IgD-negative memory B cell (primary cell): ENCODE measurements at regions not wholly inside any gene's neighbourhood (a gene's known extent, or its start where the extent isn't known, plus 50 kb on each side); places are given as distances from the start of the nearest gene placed in this dataset.

ENCODE experiments used
- H3K27ac Mint-ChIP-seq, 3 donors: one replicate each; pipeline ENCODE4 v1.8.0; 2020 to 2022; ENCODE audit warnings: mild to moderate bottlenecking in 3 of 3, mixed read lengths in 3 of 3, moderate library complexity in 1 of 3
- H3K27me3 Mint-ChIP-seq: one replicate; pipeline ENCODE4 v1.8.0; 2021; ENCODE audit warnings: mixed read lengths
- H3K36me3 Mint-ChIP-seq: one replicate; pipeline ENCODE4 v1.8.0; 2020; ENCODE audit warnings: mild to moderate bottlenecking, mixed read lengths
- H3K4me1 Mint-ChIP-seq, 3 donors: one replicate each; pipeline ENCODE4 v1.8.0; 2020 to 2022; ENCODE audit warnings: mixed read lengths in 3 of 3, mild to moderate bottlenecking in 1 of 3
- H3K4me3 Mint-ChIP-seq, 4 donors: one replicate each; pipeline ENCODE4 v1.8.0; 2020 to 2022; ENCODE audit warnings: mild to moderate bottlenecking in 4 of 4, mixed read lengths in 4 of 4, moderate library complexity in 3 of 4
- H3K9me3 Mint-ChIP-seq, 3 donors: one replicate each; pipeline ENCODE4 v1.8.0; 2020 to 2021; ENCODE audit warnings: mixed read lengths in 3 of 3, mild to moderate bottlenecking in 1 of 3

DNA sequence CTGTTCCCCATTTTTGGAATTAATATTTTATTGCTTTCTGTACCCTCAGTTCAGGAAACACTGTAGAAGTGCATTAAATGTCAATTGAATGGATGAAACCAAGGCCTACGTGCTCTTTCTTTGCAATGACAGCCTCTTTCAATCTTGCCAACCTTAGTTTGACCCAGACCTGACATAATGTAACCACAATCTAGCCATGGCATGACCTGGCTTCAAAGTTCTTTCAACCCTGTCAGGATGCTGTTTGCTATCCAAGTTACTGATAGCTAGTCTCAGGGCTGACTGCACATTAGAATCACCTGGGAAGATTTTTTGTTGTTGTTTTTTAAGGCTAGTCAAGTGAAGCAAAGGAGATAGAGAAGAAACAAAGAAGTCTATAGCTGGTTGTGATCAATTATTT lies 190.9 kb upstream of the PKDCC start:
- no peak overlapping the region for H3K4me3 Mint-ChIP-seq
- no peaks in the 10 kb centered on the region for H3K36me3 Mint-ChIP-seq
- no peaks in the 10 kb centered on the region for H3K27me3 Mint-ChIP-seq
- H3K4me1 Mint-ChIP-seq = no peaks in the 10 kb centered on the region
- H3K9me3 Mint-ChIP-seq = no peaks in the 10 kb centered on the region
- no peak overlapping the region for H3K27ac Mint-ChIP-seq

DNA sequence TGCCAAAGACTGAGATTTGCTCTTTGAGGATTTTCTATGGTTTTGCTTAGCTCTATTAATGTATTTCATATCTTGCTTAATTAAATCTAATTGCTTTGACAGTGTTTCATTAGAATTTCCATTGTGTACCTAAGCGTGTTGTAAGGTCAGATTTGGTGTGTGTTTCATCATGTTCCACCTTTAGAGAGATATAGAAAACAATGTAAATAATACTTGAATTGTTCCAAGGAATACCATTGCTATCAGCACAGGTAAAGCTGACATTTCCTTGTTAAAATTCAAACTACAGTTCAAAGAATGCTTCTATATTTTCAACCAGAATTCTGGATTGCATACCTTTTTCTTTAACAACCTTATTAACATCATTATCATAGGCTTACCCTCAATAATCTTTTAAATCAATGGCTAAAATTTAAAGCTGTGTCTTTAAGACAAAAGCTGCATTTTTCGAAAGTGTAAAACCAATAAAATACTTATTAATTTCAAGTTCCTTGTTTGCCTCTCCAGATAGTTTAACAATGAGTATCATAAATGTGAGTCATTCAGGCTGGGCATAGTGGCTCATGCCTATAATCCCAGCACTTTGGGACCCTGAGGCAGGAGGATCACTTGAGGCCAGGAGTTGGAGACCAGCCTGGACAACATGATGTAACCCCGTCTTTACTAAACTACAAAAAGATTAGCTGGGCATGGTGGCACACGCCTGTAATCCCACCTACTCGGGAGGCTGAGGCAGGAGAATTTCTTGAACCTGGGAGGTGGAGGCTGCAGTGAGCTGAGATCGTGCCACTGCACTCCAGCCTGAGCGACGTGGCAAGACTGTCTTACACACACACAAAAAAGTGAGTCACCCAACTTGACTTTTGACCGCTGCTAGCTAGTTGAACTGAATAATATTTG lies 188.0 kb upstream of the PKDCC start:
- no peak overlapping the region for H3K4me3 Mint-ChIP-seq
- H3K36me3 Mint-ChIP-seq = no peaks in the 10 kb centered on the region
- H3K27me3 Mint-ChIP-seq = peaks cover 6% of the 10 kb centered on the region
- H3K9me3 Mint-ChIP-seq = no peaks in the 10 kb centered on the region
- no peaks in the 10 kb centered on the region for H3K4me1 Mint-ChIP-seq
- H3K27ac Mint-ChIP-seq = no peak overlapping the region

DNA sequence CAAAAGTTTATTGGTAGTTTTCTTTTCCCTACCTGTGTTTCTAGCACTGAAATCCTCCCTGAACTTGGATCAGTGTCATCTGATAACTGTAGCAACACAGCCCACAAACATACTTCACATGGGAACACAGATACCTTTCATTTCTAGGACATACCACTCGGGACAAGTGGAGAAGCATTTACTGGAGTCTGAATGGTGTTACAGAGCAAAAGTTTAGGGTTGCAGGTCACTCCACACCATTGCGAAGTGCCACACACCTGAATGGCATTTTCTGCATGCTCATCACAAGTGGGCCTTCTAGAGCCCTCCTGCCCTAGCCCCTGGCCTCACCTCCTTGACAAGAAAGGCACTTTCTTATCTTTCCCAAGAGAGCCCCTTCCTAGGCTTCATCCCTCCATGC lies 184.8 kb upstream of the PKDCC start:
- H3K27me3 Mint-ChIP-seq = peaks cover 6% of the 10 kb centered on the region
- H3K4me1 Mint-ChIP-seq = peaks cover 0 to 5% (median 0%) of the 10 kb centered on the region in 3 donors
- H3K27ac Mint-ChIP-seq = no peak overlapping the region
- H3K4me3 Mint-ChIP-seq = no peak overlapping the region
- H3K36me3 Mint-ChIP-seq = no peaks in the 10 kb centered on the region
- no peaks in the 10 kb centered on the region for H3K9me3 Mint-ChIP-seq

DNA sequence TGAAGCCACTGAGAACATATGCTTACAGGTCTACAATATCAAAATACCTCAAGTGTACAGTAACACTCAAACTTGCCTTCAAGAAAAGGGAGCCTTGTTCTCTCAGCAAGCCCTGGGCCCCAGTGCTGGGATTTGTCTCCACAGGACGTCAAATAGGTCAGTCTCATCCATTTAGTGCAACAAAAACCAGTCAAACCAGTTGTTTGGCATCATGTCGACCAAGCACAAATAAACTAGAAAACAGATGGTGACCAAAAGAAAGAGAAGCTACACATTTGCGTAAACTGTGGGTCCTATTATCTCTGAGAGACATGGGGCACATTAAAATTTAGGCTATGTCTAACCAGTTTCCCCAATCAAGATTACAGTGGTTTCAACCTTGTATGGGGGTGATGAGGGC lies 182.6 kb upstream of the PKDCC start:
- Mint-ChIP-seq H3K4me1 (peaks cover 0 to 5% (median 0%) of the 10 kb centered on the region in 3 donors), H3K4me3 (no peak overlapping the region), H3K36me3 (no peaks in the 10 kb centered on the region), H3K9me3 (no peaks in the 10 kb centered on the region), H3K27me3 (peaks cover 6% of the 10 kb centered on the region), H3K27ac (no peak overlapping the region)

DNA sequence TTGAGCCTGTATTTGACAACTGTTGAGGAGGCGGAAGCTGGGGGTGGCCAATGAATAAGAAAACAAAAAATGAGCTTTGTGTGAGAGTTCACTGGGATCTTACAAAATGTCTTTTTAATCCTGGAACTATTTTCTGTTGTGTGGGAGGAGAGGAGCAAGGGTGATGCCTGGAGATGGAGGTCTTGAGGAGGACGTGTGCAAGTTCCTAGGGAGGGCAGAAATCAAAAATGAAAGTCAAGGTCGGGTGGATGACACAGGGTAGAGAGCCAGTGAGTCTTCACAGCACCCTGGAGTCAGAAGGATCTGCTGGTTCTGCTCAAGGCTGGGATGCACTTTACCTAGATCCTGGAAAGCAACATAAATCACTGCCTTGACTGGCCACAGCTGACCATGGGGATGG lies 180.3 kb upstream of the PKDCC start:
- Mint-ChIP-seq H3K9me3 (no peaks in the 10 kb centered on the region), H3K27ac (no peak overlapping the region), H3K36me3 (no peaks in the 10 kb centered on the region), H3K4me1 (peaks cover 0 to 5% (median 0%) of the 10 kb centered on the region in 3 donors), H3K4me3 (no peak overlapping the region), H3K27me3 (peaks cover 6% of the 10 kb centered on the region)

DNA sequence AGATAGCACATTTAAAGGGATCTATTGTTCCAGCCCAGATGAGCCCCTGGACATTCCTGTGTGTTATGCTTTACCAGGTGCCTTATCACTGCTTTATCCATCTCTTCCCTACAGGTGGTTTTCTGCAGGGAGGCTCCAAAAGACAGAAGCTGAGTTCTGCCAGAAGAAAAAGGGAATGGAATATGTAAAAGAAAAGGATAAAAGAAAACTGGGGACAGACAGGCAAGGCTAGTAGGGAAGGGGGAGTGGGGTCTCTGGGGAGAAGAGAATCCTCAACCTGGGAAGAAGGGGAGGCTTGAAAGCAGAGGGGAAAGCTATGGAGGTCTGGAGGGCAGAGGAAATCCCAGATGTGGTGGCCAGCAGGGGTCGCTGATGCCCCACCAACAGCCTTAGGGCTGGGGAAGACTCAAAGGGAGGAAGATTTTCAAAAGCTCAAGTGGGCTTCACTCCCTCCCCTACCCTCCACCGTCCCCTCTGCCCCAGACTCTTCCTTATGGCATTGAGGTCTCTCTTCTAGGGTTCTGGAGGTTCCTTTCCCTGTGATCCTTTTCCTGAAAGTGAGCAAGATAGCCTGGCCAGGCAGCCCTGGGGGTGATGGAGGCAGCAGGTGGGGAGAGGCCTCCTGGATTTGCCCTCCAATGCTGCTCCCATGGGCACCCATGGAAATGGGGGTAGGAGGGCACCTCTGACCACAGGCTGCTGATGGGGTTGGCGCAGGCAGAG lies 178.1 kb upstream of the PKDCC start:
- Mint-ChIP-seq H3K36me3 (peaks cover 1% of the 10 kb centered on the region), H3K9me3 (no peaks in the 10 kb centered on the region), H3K4me1 (peaks cover 0 to 9% (median 2%) of the 10 kb centered on the region in 3 donors), H3K4me3 (no peak overlapping the region), H3K27me3 (peaks cover 2% of the 10 kb centered on the region), H3K27ac (no peak overlapping the region)

DNA sequence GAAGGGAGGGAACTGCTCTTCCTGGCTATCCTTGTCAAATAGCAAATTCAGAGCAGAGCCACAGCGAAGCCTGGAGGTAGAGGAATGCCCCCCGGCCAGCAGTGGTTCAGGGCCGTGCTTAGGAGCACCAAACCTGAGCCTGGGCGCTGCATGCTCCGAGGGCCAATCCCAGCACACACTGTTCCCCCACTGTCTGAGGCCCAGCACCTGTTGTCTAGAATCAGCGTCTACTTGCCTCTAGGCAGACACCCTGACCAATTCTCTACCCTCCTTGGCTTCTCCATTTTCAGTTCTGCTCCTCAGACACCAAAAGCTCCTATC lies 177.6 kb upstream of the PKDCC start:
- no peak overlapping the region for H3K4me3 Mint-ChIP-seq
- H3K9me3 Mint-ChIP-seq = no peaks in the 10 kb centered on the region
- no peak overlapping the region for H3K27ac Mint-ChIP-seq
- H3K4me1 Mint-ChIP-seq = peaks cover 0 to 9% (median 2%) of the 10 kb centered on the region in 3 donors
- peaks cover 1% of the 10 kb centered on the region for H3K36me3 Mint-ChIP-seq
- H3K27me3 Mint-ChIP-seq = peaks cover 2% of the 10 kb centered on the region

DNA sequence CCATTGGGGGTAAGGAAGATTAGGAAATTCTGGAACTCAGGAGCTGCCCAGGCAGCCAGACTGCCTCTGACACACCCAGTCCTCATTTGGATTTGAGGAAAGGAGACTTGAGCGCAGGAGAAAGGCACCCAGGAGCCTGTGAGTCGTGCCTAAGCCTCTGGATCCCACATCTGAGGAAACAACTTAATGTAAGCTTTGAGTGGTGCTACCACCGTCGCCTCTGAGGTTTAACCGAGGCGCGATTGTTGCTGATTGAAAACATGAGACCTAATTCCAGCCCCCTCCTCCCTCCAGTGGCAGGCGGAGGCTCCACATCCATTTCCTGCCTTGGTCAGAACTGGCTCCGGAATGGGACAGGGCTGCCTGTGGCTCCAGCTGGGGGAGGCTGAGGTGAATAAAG lies 176.7 kb upstream of the PKDCC start:
- Mint-ChIP-seq H3K4me1 (peaks cover 0 to 9% (median 2%) of the 10 kb centered on the region in 3 donors), H3K27me3 (peaks cover 2% of the 10 kb centered on the region), H3K9me3 (no peaks in the 10 kb centered on the region), H3K36me3 (peaks cover 1% of the 10 kb centered on the region), H3K27ac (no peak overlapping the region), H3K4me3 (no peak overlapping the region)

DNA sequence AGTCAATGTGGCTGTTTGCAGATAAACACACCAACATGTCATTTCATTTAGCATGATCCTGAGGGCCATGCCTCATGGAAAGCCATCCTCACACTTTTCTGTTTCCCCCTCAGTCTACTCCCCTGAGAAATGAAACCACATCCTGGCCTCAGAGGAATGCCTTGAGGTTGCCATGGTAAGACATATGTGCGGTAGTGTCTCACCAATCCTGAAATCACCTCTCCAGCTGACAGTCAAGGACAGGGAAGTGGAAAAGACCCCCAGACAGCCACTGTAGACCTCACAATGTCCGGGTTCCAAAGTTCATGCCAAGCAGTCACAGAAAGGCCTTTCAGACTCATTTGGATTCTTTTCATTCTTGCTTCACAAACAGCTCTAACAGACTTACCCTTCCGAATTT lies 175.2 kb upstream of the PKDCC start:
- peaks cover 0 to 4% (median 2%) of the 10 kb centered on the region in 3 donors for H3K4me1 Mint-ChIP-seq
- H3K4me3 Mint-ChIP-seq = no peak overlapping the region
- H3K27ac Mint-ChIP-seq = no peak overlapping the region
- H3K9me3 Mint-ChIP-seq = no peaks in the 10 kb centered on the region
- H3K36me3 Mint-ChIP-seq = peaks cover 1% of the 10 kb centered on the region
- peaks cover 4% of the 10 kb centered on the region for H3K27me3 Mint-ChIP-seq

DNA sequence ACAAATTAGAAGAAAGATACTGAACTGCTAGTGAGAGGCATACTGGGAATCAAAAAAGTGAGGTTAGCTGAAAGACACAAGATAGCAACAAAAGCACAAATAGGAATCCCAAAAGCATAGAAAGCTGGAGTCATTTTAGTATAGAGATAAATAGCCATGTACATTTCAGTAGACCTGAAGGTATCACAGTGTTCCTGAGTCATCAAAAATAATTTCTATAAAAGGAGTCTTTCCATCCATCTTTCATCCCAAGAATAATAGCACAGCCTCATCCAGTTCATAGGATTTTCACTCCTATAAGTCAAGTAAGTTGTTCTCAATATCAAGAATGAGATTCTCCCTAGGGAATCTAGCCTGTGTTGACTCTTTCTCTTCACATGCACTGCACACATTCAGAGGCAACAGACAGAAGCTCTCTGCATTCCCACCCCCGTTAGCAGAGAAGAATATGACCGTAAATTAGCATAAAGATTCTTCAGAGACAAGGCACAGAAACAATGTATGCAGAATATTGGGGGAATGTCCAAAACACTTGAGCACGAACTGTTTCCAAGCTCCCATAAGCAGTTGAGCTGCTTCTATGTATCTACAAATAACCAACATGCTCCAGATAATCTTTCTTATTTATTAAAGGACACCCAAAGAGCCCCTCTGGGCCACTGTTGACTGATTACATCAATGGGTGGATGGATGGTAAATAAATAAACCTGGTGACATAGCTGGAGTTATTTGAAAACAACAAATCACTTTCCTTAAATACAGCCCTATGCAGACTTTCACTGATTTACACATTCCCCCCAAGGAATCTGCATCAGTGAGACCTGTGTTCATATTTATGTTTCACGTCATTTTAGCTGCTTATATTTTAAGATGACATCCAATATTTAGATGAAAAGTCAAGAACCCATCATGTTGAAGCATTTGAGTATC lies 174.5 kb upstream of the PKDCC start:
- H3K4me3 Mint-ChIP-seq = no peak overlapping the region
- H3K36me3 Mint-ChIP-seq = peaks cover 1% of the 10 kb centered on the region
- no peaks in the 10 kb centered on the region for H3K9me3 Mint-ChIP-seq
- H3K4me1 Mint-ChIP-seq = peaks cover 0 to 4% (median 2%) of the 10 kb centered on the region in 3 donors
- H3K27ac Mint-ChIP-seq = no peak overlapping the region
- H3K27me3 Mint-ChIP-seq = peaks cover 6% of the 10 kb centered on the region

DNA sequence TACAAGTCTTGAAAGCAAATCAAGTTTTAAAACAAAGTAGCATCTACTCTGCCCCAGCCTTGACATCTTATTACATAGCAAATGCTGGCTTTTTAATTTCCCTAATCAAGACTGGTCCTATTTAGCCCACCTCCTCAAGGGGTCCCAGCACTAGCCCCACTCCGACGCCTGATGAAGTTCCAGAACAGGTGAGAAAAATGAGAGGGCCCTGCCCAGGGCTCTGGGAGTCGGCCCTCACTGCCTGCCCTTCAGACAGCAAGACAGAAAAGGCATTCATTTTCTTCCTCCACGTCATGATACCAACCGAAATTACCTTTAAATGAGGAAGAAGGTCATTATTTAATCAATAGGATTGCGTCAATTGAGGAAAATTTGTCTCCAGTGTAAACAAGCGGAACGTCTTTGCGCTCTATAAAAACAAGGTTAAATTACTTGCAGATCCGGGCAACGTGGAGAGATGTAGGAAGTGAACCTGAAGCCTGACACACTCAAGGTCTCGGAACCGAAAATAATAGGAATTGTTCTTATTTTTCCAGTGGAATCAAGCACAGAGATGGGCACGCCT lies 170.6 kb upstream of the PKDCC start:
- H3K4me1 Mint-ChIP-seq = peaks cover 0 to 4% (median 2%) of the 10 kb centered on the region in 3 donors
- no peak overlapping the region for H3K4me3 Mint-ChIP-seq
- peaks cover 14% of the 10 kb centered on the region for H3K27me3 Mint-ChIP-seq
- H3K27ac Mint-ChIP-seq = peak overlapping the region in 1 of 3 donors; percentile 77
- H3K36me3 Mint-ChIP-seq = peaks cover 1% of the 10 kb centered on the region
- H3K9me3 Mint-ChIP-seq = peaks cover 0 to 1% (median 0%) of the 10 kb centered on the region in 3 donors

DNA sequence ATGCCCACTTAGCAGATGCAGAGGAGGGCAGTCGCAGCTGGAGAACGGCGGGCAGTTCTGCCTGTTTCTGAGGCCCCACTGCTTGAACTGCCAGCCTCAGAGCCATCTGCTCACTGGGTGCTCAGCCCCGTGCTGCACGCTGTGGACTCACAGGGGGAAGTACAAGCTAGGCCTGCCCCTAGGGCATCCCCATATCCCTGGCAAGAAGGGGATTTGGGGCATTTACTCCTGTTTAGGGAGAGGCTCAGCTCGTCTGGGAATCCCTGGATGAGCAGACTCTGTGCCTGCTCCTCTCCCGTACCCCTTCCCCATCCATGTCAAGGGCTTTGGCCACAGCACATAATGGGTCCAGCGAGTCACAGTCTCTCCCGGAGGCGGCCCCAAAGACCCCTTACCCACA lies 169.8 kb upstream of the PKDCC start:
- peaks cover 1% of the 10 kb centered on the region for H3K36me3 Mint-ChIP-seq
- no peak overlapping the region for H3K4me3 Mint-ChIP-seq
- H3K27me3 Mint-ChIP-seq = peaks cover 14% of the 10 kb centered on the region
- peaks cover 0 to 1% (median 0%) of the 10 kb centered on the region in 3 donors for H3K9me3 Mint-ChIP-seq
- no peak overlapping the region for H3K27ac Mint-ChIP-seq
- peaks cover 0 to 2% (median 0%) of the 10 kb centered on the region in 3 donors for H3K4me1 Mint-ChIP-seq

DNA sequence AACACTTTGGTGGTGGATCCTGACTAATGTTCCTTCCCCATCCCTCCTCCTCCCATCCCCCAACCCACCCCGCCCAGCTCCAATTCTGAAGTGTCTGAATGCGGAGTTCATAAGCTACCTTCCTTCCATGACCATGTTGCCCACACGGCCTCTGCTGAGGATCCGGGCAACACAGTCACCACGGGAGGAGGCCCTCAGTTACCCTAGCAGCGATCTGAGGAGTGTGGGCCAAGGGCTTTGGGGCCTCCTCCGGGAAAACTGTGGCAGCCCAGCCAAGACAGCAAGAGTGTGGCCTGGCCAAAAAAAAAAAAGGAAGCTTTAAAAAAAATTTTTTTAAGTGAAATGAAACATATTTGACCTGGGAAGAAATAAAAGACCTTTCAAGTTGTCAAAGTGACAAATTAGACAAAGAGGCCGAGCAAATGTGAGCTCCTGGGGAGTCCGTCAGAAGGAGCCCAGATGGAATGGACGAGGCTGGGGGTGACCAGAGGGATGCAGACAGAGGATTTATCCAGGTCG lies 169.0 kb upstream of the PKDCC start:
- Mint-ChIP-seq H3K27me3 (peaks cover 14% of the 10 kb centered on the region), H3K36me3 (peaks cover 1% of the 10 kb centered on the region), H3K9me3 (peaks cover 0 to 1% (median 0%) of the 10 kb centered on the region in 3 donors), H3K4me1 (no peaks in the 10 kb centered on the region), H3K27ac (no peak overlapping the region), H3K4me3 (no peak overlapping the region)

DNA sequence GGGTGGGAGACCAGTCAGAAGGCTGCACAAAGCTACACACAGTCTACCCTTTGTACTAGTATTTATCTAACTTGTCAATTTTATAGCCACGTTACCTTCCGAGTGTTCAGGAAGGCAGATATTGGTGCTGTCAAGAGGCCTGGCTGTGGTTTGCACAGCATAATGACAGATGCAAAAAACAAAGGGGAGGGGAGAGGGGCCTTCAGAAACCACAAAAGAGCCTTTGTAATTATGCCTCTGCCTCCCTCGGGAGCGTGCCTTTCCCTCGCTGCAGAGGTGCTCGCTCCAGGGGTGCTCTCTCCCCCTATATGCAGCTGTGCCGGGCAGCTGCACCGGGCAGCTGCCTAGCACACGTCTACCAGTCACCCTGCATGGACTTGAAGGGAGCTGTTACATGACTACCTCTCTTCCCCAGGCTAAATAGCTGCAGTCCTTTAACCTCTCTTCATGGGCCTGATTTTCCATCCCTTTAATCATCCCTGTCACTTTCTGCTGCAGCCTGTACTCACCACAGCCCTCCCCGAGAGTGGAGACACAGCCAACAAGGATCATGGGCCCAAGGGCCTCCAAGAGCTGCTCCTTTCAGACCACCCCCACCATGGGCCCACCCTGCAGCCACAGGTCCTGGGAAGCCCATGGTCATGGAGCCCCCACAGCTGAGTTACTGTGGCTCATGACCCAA lies 168.4 kb upstream of the PKDCC start:
- H3K4me3 Mint-ChIP-seq = no peak overlapping the region

More for the DNA sequence above, 168.4 kb upstream of the PKDCC start:
- H3K9me3 Mint-ChIP-seq = peaks cover 0 to 1% (median 0%) of the 10 kb centered on the region in 3 donors
- no peaks in the 10 kb centered on the region for H3K36me3 Mint-ChIP-seq
- H3K27ac Mint-ChIP-seq = no peak overlapping the region
- H3K27me3 Mint-ChIP-seq = peaks cover 14% of the 10 kb centered on the region
- no peaks in the 10 kb centered on the region for H3K4me1 Mint-ChIP-seq
